CD14-positive monocyte (primary cell): ENCODE measurements at regions not wholly inside any gene's neighbourhood (a gene's known extent, or its start where the extent isn't known, plus 50 kb on each side); places are given as distances from the start of the nearest gene placed in this dataset.

Experiments used
- DNase-seq, 3 donors: peaks; one replicate each; pipeline ENCODE4 v3.0.0-alpha.2; 2011 to 2022
- H2AFZ ChIP-seq: 2 replicates; pipeline ENCODE4 v1.6.0; 2012; ENCODE audit warnings: mild to moderate bottlenecking, low read depth, low read length, inconsistent platforms; ENCODE audit not compliant: insufficient read depth, poor library complexity, severe bottlenecking
- H3K27ac ChIP-seq, 2 donors: 1 replicate in 1 of 2; 2 replicates in 1 of 2; pipeline ENCODE4 v1.5.1; 2012 to 2013; ENCODE audit warnings: low read length in 2 of 2, control low read depth in 1 of 2, inconsistent platforms in 1 of 2, low read depth in 1 of 2, mild to moderate bottlenecking in 1 of 2
- H3K27me3 ChIP-seq, 2 donors: one replicate each; pipeline versions ENCODE4 v1.6.0 to v1.6.1; 2011 to 2013; ENCODE audit warnings: low read length in 2 of 2; ENCODE audit not compliant: control insufficient read depth in 2 of 2, insufficient read depth in 2 of 2
- H3K36me3 ChIP-seq, 2 donors: replicated peaks in 1 of 2; 1 replicate in 1 of 2; 2 replicates in 1 of 2; pipeline versions ENCODE4 v1.5.1 to v1.6.1; 2012 to 2013; ENCODE audit warnings: low read length in 2 of 2, control low read depth in 1 of 2, inconsistent platforms in 1 of 2, mild to moderate bottlenecking in 1 of 2; ENCODE audit not compliant: insufficient read depth in 2 of 2, control insufficient read depth in 1 of 2
- H3K4me1 ChIP-seq, 2 donors: 1 replicate in 1 of 2; 2 replicates in 1 of 2; pipeline versions ENCODE4 v1.5.1 to v1.6.1; 2012 to 2013; ENCODE audit warnings: low read length in 2 of 2, control low read depth in 1 of 2, inconsistent platforms in 1 of 2, mild to moderate bottlenecking in 1 of 2, moderate library complexity in 1 of 2; ENCODE audit not compliant: insufficient read depth in 2 of 2, control insufficient read depth in 1 of 2
- H3K4me2 ChIP-seq: replicated peaks from 2 replicates; pipeline ENCODE3; 2012; ENCODE audit warnings: low read length, moderate library complexity, mild to moderate bottlenecking; ENCODE audit not compliant: poor library complexity, severe bottlenecking; ENCODE audit errors: extremely low read depth
- H3K4me3 ChIP-seq, 3 experiments: fragments of 200-600 bp in 1 of 3; sonication (generic) in 1 of 3; replicated peaks in 1 of 3; 1 replicate in 2 of 3; 2 replicates in 1 of 3; pipeline ENCODE4 v1.5.1; 2011 to 2013; ENCODE audit warnings: low read length in 3 of 3, mild to moderate bottlenecking in 3 of 3, control low read depth in 2 of 3, low read depth in 2 of 3, inconsistent platforms in 1 of 3, moderate library complexity in 1 of 3
- H3K79me2 ChIP-seq: 2 replicates; pipeline ENCODE4 v1.6.0; 2012; ENCODE audit warnings: mild to moderate bottlenecking, control low read depth, inconsistent platforms, low read length, moderate library complexity; ENCODE audit not compliant: insufficient read depth
- H3K9ac ChIP-seq: 2 replicates; pipeline ENCODE4 v1.6.0; 2017; ENCODE audit warnings: low read length, mild to moderate bottlenecking; ENCODE audit not compliant: insufficient read depth, poor library complexity, severe bottlenecking
- H3K9me3 ChIP-seq, 2 donors: replicated peaks in 1 of 2; 1 replicate in 1 of 2; 2 replicates in 1 of 2; pipeline versions ENCODE4 v1.5.1 to v1.6.1; 2012 to 2013; ENCODE audit warnings: low read length in 2 of 2, control low read depth in 1 of 2; ENCODE audit not compliant: control insufficient read depth in 1 of 2, insufficient read depth in 1 of 2
- H4K20me1 ChIP-seq: 2 replicates; pipeline ENCODE4 v1.6.0; 2012; ENCODE audit warnings: mild to moderate bottlenecking, low read length, control low read depth, moderate library complexity; ENCODE audit not compliant: insufficient read depth
- H3K27ac Mint-ChIP-seq, 7 donors: one replicate each; pipeline ENCODE4 v1.8.0; 2020; ENCODE audit warnings: mild to moderate bottlenecking in 7 of 7, mixed read lengths in 7 of 7, moderate library complexity in 6 of 7, inconsistent platforms in 2 of 7
- H3K27me3 Mint-ChIP-seq, 3 donors: one replicate each; pipeline ENCODE4 v1.8.0; 2021 to 2022; ENCODE audit warnings: low read depth in 3 of 3, mild to moderate bottlenecking in 3 of 3, mixed read lengths in 3 of 3, moderate library complexity in 3 of 3, inconsistent platforms in 1 of 3
- H3K36me3 Mint-ChIP-seq, 2 donors: one replicate each; pipeline ENCODE4 v1.8.0; 2020; ENCODE audit warnings: mixed read lengths in 2 of 2, inconsistent platforms in 1 of 2, mild to moderate bottlenecking in 1 of 2
- H3K4me1 Mint-ChIP-seq: one replicate; pipeline ENCODE4 v1.8.0; 2020; ENCODE audit warnings: mild to moderate bottlenecking, mixed read lengths
- H3K4me3 Mint-ChIP-seq, 2 donors: one replicate each; pipeline ENCODE4 v1.8.0; 2020; ENCODE audit warnings: mild to moderate bottlenecking in 2 of 2, mixed read lengths in 2 of 2, moderate library complexity in 1 of 2
- H3K9me3 Mint-ChIP-seq, 7 donors: one replicate each; pipeline ENCODE4 v1.8.0; 2020 to 2022; ENCODE audit warnings: mixed read lengths in 7 of 7, mild to moderate bottlenecking in 6 of 7, moderate library complexity in 6 of 7, inconsistent platforms in 2 of 7
- CTCF ChIP-seq: fragments of 200-600 bp; IDR thresholded peaks from one replicate; pipeline ENCODE4 v1.8.0; 2022; ENCODE audit warnings: antibody characterized with exemption, mild to moderate bottlenecking
- WGBS: methylation state at CpG from one replicate; pipeline ENCODE4 v1.1.5; 2013; ENCODE audit warnings: missing lambda C conversion rate; ENCODE audit not compliant: insufficient coverage; 5-methylcytosine and 5-hydroxymethylcytosine counted together
- intact Hi-C, 2 donors: fragments of 100-400 bp; cut with micrococcal nuclease; formaldehyde crosslinking; loops; one replicate each; pipeline versions ENCODE4 v1.15.0 to v1.15.1; 2023

GRCh38 chr3:115518100-115518852, 105.0 kb upstream of the GAP43 start:
- H3K4me1 ChIP-seq: peaks cover 1 to 2% of the 10 kb centered on the region in 2 donors
- Mint-ChIP-seq H3K4me3 (no peak overlapping the region), H3K36me3 (no peaks in the 10 kb centered on the region), H3K9me3 (peaks cover 0 to 4% (median 0%) of the 10 kb centered on the region in 7 donors), H3K27ac (no peak overlapping the region), H3K27me3 (peaks cover 0 to 6% (median 3%) of the 10 kb centered on the region in 3 donors), H3K4me1 (peaks cover 4% of the 10 kb centered on the region)
- no peak for DNase-seq
- WGBS: 70% methylated on average over 2 of the region's 4 CpGs
- H3K36me3 ChIP-seq: no peaks in the 10 kb centered on the region
- H3K4me3 ChIP-seq: no peak overlapping the region
- H4K20me1 ChIP-seq: no peaks in the 10 kb centered on the region
- no peaks in the 10 kb centered on the region for H3K9me3 ChIP-seq
- H3K27ac ChIP-seq: no peak overlapping the region
- no peak for TF ChIP-seq CTCF
- H3K79me2 ChIP-seq: no peaks in the 10 kb centered on the region
- no peak overlapping the region for H3K4me2 ChIP-seq
- no peaks in the 10 kb centered on the region for H3K27me3 ChIP-seq
- no peak overlapping the region for H2AFZ ChIP-seq
- intact Hi-C loops: no loop called here
- no peak overlapping the region for H3K9ac ChIP-seq

DNA sequence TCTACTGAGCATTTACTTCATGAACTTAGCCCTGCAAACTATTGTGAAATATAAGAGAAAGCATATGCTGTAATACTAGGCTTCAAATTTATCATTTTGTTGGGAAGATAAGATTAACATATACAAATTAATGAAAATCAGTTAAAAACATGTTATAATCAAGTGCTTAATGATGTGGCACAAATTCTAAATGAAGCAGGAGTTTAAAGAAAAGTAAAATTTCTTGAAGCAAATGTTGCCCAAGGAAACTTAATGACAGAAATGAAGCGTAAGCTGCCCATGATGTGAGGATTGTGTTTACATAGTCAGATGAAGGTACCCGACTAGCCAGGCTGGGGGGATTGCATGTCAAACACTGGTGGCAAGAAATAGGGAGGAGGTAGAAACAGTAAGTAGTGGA, 103.1 kb upstream of the GAP43 start:
- Histone ChIP-seq H3K4me3 (no peak overlapping the region), H3K4me2 (no peak overlapping the region), H3K27ac (no peak overlapping the region), H3K36me3 (no peaks in the 10 kb centered on the region), H3K27me3 (no peaks in the 10 kb centered on the region), H3K79me2 (no peaks in the 10 kb centered on the region), H3K4me1 (no peaks in the 10 kb centered on the region), H2AFZ (no peak overlapping the region), H3K9me3 (no peaks in the 10 kb centered on the region), H3K9ac (no peak overlapping the region), H4K20me1 (no peaks in the 10 kb centered on the region)
- TF ChIP-seq CTCF: no peak
- intact Hi-C loops: no loop called here
- Mint-ChIP-seq H3K4me1 (no peaks in the 10 kb centered on the region), H3K27me3 (peaks cover 0 to 2% (median 1%) of the 10 kb centered on the region in 3 donors), H3K27ac (no peak overlapping the region), H3K4me3 (no peak overlapping the region), H3K9me3 (peaks cover 0 to 4% (median 0%) of the 10 kb centered on the region in 7 donors), H3K36me3 (no peaks in the 10 kb centered on the region)
- DNase-seq: no peak
- WGBS: 50% methylated on average over 2 of the region's 2 CpGs
